ENCODE measurements at regions not wholly inside any gene's neighbourhood (a gene's known extent, or its start where the extent isn't known, plus 50 kb on each side); places are given as distances from the start of the nearest gene placed in this dataset.

DNA sequence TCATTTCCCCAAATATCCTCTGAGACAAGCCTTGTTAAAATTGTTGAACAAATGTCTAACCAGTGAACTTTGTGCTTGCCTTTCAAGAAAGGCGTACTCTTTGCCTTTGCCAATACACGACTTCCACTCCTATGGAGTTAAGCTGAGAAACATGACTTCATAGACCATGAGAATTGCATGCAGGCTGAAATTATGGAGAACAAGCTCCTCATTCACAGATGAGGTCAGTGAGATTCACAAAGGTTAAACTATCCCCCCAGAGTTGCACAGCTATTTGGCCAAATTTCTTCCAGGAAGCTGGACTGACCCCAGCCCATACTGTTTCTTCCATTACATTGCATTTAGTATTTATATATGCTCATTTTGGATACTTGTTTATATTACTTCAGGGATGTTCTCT, 221.4 kb upstream of the SEMA3C start:
- Histone ChIP-seq H3K4me3 (replicated peaks in 1 of 3; ENCODE audit: insufficient read depth in 1 of 3, low read depth in 1 of 3, low read length in 3 of 3) (no peak overlapping the region), H3K4me1 (ENCODE audit: control insufficient read depth, extremely low read depth, insufficient read depth, low read length) (no peaks in the 10 kb centered on the region), H3K27me3 (ENCODE audit: control insufficient read depth in 2 of 2, insufficient read depth in 2 of 2, low read length in 2 of 2) (no peaks in the 10 kb centered on the region), H3K4me2 (ENCODE audit: insufficient read depth, low read length) (no peak overlapping the region), H4K20me1 (replicated peaks; ENCODE audit: control insufficient read depth, extremely low read depth, insufficient read depth, low read length) (no peaks in the 10 kb centered on the region), H2AFZ (ENCODE audit: low read depth, low read length) (no peak overlapping the region), H3K9me1 (replicated peaks; ENCODE audit: control insufficient read depth, extremely low read depth, insufficient read depth, low read length) (no peaks in the 10 kb centered on the region), H3K27ac (ENCODE audit: insufficient read depth, low read depth, low read length) (no peak overlapping the region), H3K9ac (replicated peaks; ENCODE audit: extremely low read depth, insufficient read depth, low read length) (no peak overlapping the region), H3K9me3 (replicated peaks; ENCODE audit: control insufficient read depth, insufficient read depth, low read length) (no peaks in the 10 kb centered on the region), H3K79me2 (ENCODE audit: control insufficient read depth, insufficient read depth, low read length) (no peaks in the 10 kb centered on the region), H3K36me3 (ENCODE audit: control insufficient read depth in 2 of 2, extremely low read depth in 1 of 2, insufficient read depth in 2 of 2, low read length in 2 of 2) (no peaks in the 10 kb centered on the region)
- POLR2A ChIA-PET: no interaction called here
- CTCF ChIA-PET: interaction anchor here (1.5 kb wide), 1 partner anchor 11 kb away, joined by 6 read pairs; no protein-coding TSS in a partner anchor
- intact Hi-C loops (cut with micrococcal nuclease) (no loop called here), dilution Hi-C loops (cut with MboI; ENCODE audit: extremely low pct_ligation_motif_present, low sequenced_read_pairs) (no loop called here)
- no peak for TF ChIP-seq CTCF (IDR thresholded peaks at IDR 0.05; ENCODE audit: extremely low read depth in 1 of 2, insufficient read depth in 1 of 2, low read depth in 1 of 2, low read length in 2 of 2)
- TF ChIP-seq POLR2A (IDR thresholded peaks at IDR 0.05; ENCODE audit: low read depth, low read length): no peak
- no peak for TF ChIP-seq JUN (IDR thresholded peaks at IDR 0.05; ENCODE audit: borderline replicate concordance, insufficient read depth, insufficient read length, low read depth)
- no peak for TF ChIP-seq EZH2 (IDR thresholded peaks at IDR 0.05; ENCODE audit: borderline replicate concordance, low read depth, low read length, severe bottlenecking)
- no peak for TF ChIP-seq FOS (IDR thresholded peaks at IDR 0.05; ENCODE audit: borderline replicate concordance, insufficient read depth, low read length)
- TF ChIP-seq MAX (IDR thresholded peaks at IDR 0.05; ENCODE audit: insufficient read depth, insufficient read length): no peak
- TF ChIP-seq POLR2AphosphoS5 (IDR thresholded peaks at IDR 0.05; ENCODE audit: insufficient read depth, low read depth, low read length): no peak
- no peak for TF ChIP-seq MYC (IDR thresholded peaks at IDR 0.05; ENCODE audit: low read depth, low read length)
- no peak for TF ChIP-seq GATA2 (IDR thresholded peaks at IDR 0.05; ENCODE audit: insufficient read depth, insufficient read length, low read depth, low read length)
- FAIRE-seq (no peak), DNase-seq (ENCODE audit: low read depth, low spot score) (no peak)
- no TSS peak for BruUV-seq (replicated peaks)
